ENCODE measurements at regions not wholly inside any gene's neighbourhood (a gene's known extent, or its start where the extent isn't known, plus 50 kb on each side); places are given as distances from the start of the nearest gene placed in this dataset.

- Mint-ChIP-seq H3K27ac (peak overlapping the region; percentile 94), H3K9me3 (no peaks in the 10 kb centered on the region), H3K4me3 (peak overlapping the region; percentile 93), H3K4me1 (peaks cover 63% of the 10 kb centered on the region), H3K27me3 (no peaks in the 10 kb centered on the region), H3K36me3 (ENCODE audit: low read depth) (peaks cover 12% of the 10 kb centered on the region)
- no peak for TF ChIP-seq CTCF (IDR thresholded peaks at IDR 0.05)
- intact Hi-C loops (cut with micrococcal nuclease): loop anchor here (1.0 to 5.0 kb wide), 6 partner anchors 11 to 1706 kb away; partner anchors contain the start of genes EIF1B and NKTR
- ATAC-seq (ENCODE audit: low read depth) (peak; percentile 7), DNase-seq (no peak)
- CTCF ChIA-PET: interaction anchor here (1.0 to 3.5 kb wide), 3 partner anchors 67 to 84 kb away, joined by 5 to 33 read pairs (median 5); no protein-coding TSS in a partner anchor
- POLR2A ChIA-PET: interaction anchor here (0.7 to 3.0 kb wide), 19 partner anchors 11 to 177 kb away, joined by 3 to 28 read pairs (median 8); partner anchors contain the start of genes TRAK1 and ULK4
Measured at GRCh38 chr3:42014458-42014920, 52.6 kb upstream of the ULK4 start.

GRCh38 chr3:42013691-42014457 lies 52.0 kb upstream of the ULK4 start:
- TF ChIP-seq CTCF (IDR thresholded peaks at IDR 0.05): no peak
- Mint-ChIP-seq H3K9me3 (no peaks in the 10 kb centered on the region), H3K4me3 (peak overlapping the region; percentile 93), H3K27me3 (no peaks in the 10 kb centered on the region), H3K36me3 (ENCODE audit: low read depth) (peaks cover 12% of the 10 kb centered on the region), H3K4me1 (peaks cover 60% of the 10 kb centered on the region), H3K27ac (peak overlapping the region; percentile 94)
- intact Hi-C loops (cut with micrococcal nuclease): loop anchor here (1.0 to 5.0 kb wide), 12 partner anchors 11 to 1705 kb away; partner anchors contain the start of genes CTNNB1, EIF1B, NKTR and ULK4
- DNase-seq: peak; percentile 47
- CTCF ChIA-PET: interaction anchor here (1.0 to 3.5 kb wide), 5 partner anchors 22 to 85 kb away, joined by 3 to 33 read pairs (median 5); partner anchors contain the start of gene ULK4
- POLR2A ChIA-PET: interaction anchor here (0.7 to 3.0 kb wide), 26 partner anchors 9 to 814 kb away, joined by 3 to 34 read pairs (median 9); partner anchors contain the start of genes CTNNB1, TRAK1 and ULK4
- ATAC-seq (ENCODE audit: low read depth): peak; percentile 4

- peak; percentile 68 for ATAC-seq (ENCODE audit: low read depth)
- Mint-ChIP-seq H3K9me3 (no peaks in the 10 kb centered on the region), H3K4me3 (peak overlapping the region; percentile 97), H3K27me3 (no peaks in the 10 kb centered on the region), H3K36me3 (ENCODE audit: low read depth) (peaks cover 12% of the 10 kb centered on the region), H3K27ac (peak overlapping the region; percentile 99), H3K4me1 (peaks cover 59% of the 10 kb centered on the region)
- no peak for TF ChIP-seq CTCF (IDR thresholded peaks at IDR 0.05)
- intact Hi-C loops (cut with micrococcal nuclease): loop anchor here (1.0 to 5.0 kb wide), 9 partner anchors 51 to 1390 kb away; partner anchors contain the start of genes CTNNB1, NKTR and ULK4
- DNase-seq: peak; percentile 73
- ChIA-PET POLR2A (interaction anchor here (0.5 to 2.9 kb wide), 30 partner anchors 8 to 1560 kb away, joined by 3 to 48 read pairs (median 5); partner anchors contain the start of genes CTNNB1, NKTR, RPL14 and TRAK1), CTCF (interaction anchor here (0.7 to 1.9 kb wide), 8 partner anchors 15 to 86 kb away, joined by 3 to 14 read pairs (median 3); partner anchors contain the start of gene ULK4)
Measured at GRCh38 chr3:42012935-42013690, 51.2 kb upstream of the ULK4 start.

GRCh38 chr3:42012383-42012934 lies 50.6 kb upstream of the ULK4 start:
- no peak for DNase-seq
- POLR2A ChIA-PET: interaction anchor here (0.5 to 2.9 kb wide), 30 partner anchors 8 to 1560 kb away, joined by 3 to 48 read pairs (median 5); partner anchors contain the start of genes CTNNB1, NKTR, RPL14 and TRAK1
- Mint-ChIP-seq H3K27me3 (no peaks in the 10 kb centered on the region), H3K4me1 (peaks cover 60% of the 10 kb centered on the region), H3K9me3 (no peaks in the 10 kb centered on the region), H3K36me3 (ENCODE audit: low read depth) (peaks cover 12% of the 10 kb centered on the region), H3K27ac (peak overlapping the region; percentile 99), H3K4me3 (peak overlapping the region; percentile 97)
- intact Hi-C loops (cut with micrococcal nuclease): loop anchor here (2.0 to 5.0 kb wide), 4 partner anchors 120 to 814 kb away; partner anchors contain the start of genes CTNNB1 and NKTR
- CTCF ChIA-PET: interaction anchor here (0.7 to 1.9 kb wide), 8 partner anchors 14 to 87 kb away, joined by 3 to 14 read pairs (median 3); partner anchors contain the start of gene ULK4
- no peak for TF ChIP-seq CTCF (IDR thresholded peaks at IDR 0.05)
- peak; percentile 36 for ATAC-seq (ENCODE audit: low read depth)
